ENCODE measurements at regions not wholly inside any gene's neighbourhood (a gene's known extent, or its start where the extent isn't known, plus 50 kb on each side); places are given as distances from the start of the nearest gene placed in this dataset.

GRCh38 chr12:125424909-125425308 is 359.7 kb downstream of the AACS start:
- TF ChIP-seq, protein P1, sequence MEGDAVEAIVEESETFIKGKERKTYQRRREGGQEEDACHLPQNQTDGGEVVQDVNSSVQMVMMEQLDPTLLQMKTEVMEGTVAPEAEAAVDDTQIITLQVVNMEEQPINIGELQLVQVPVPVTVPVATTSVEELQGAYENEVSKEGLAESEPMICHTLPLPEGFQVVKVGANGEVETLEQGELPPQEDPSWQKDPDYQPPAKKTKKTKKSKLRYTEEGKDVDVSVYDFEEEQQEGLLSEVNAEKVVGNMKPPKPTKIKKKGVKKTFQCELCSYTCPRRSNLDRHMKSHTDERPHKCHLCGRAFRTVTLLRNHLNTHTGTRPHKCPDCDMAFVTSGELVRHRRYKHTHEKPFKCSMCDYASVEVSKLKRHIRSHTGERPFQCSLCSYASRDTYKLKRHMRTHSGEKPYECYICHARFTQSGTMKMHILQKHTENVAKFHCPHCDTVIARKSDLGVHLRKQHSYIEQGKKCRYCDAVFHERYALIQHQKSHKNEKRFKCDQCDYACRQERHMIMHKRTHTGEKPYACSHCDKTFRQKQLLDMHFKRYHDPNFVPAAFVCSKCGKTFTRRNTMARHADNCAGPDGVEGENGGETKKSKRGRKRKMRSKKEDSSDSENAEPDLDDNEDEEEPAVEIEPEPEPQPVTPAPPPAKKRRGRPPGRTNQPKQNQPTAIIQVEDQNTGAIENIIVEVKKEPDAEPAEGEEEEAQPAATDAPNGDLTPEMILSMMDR (IDR thresholded peaks at IDR 0.05): no peak
- no peak for TF ChIP-seq POLR2A (IDR thresholded peaks at IDR 0.05)

Measured in heart left ventricle (tissue), 13 donors.